Skeletal muscle tissue (tissue), 3 donors: ENCODE measurements at regions not wholly inside any gene's neighbourhood (a gene's known extent, or its start where the extent isn't known, plus 50 kb on each side); places are given as distances from the start of the nearest gene placed in this dataset.

Source experiments
- H3K27ac ChIP-seq: one replicate; pipeline ENCODE4 v1.7.0; 2013; ENCODE audit warnings: mild to moderate bottlenecking, low read depth, low read length, inconsistent platforms
- H3K27me3 ChIP-seq, 3 donors: one replicate each; pipeline ENCODE4 v1.7.0; 2013; ENCODE audit warnings: low read length in 3 of 3; ENCODE audit not compliant: control insufficient read depth in 3 of 3, insufficient read depth in 3 of 3
- H3K36me3 ChIP-seq, 3 donors: one replicate each; pipeline ENCODE4 v1.7.0; 2013; ENCODE audit warnings: low read length in 3 of 3; ENCODE audit not compliant: control insufficient read depth in 3 of 3, insufficient read depth in 3 of 3
- H3K4me1 ChIP-seq, 3 donors: one replicate each; pipeline ENCODE4 v1.7.0; 2013; ENCODE audit warnings: low read length in 3 of 3, mild to moderate bottlenecking in 3 of 3; ENCODE audit not compliant: control insufficient read depth in 3 of 3, insufficient read depth in 3 of 3
- H3K4me3 ChIP-seq, 3 donors: one replicate each; pipeline ENCODE4 v1.7.0; 2013; ENCODE audit warnings: low read length in 3 of 3
- H3K9ac ChIP-seq, 3 donors: one replicate each; pipeline ENCODE4 v1.7.0; 2013; ENCODE audit warnings: low read length in 3 of 3, mild to moderate bottlenecking in 3 of 3, moderate library complexity in 2 of 3, low read depth in 1 of 3
- H3K9me3 ChIP-seq, 3 donors: one replicate each; pipeline ENCODE4 v1.7.0; 2013; ENCODE audit warnings: low read length in 3 of 3; ENCODE audit not compliant: control insufficient read depth in 3 of 3
- donor health status: Osteomylitis.

DNA sequence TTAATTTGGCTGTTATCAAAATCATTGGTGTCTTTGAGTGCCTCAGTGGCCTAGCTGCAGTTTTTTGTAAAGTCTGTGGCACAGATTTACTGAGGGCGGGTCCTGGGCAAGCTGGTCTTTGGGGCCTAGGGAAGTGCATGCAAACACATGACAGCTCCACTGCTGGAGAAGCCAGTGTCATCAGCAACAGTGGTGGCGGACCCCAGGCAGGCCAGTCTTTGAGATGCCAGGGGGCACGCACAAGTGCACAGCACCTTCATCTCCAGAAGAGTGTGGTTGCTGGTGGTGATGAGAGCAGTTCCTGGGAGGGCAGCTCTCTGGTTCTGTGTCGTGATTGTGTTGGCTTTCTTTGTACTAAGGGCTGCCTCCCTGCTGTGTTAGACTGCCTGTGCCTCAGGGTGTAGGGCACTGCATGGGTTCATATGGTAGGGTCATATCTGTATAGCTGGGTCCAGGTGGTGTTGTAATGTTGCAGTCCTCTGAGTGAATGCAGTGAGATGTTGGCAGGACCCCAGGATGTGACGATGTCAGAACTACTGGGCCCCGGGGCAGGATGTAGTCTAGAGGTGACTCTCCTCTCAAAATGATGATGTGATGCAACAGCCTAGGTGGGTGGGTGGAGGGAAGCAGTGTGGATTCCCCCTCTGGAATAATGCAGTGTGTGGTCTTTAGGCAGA lies 646.7 kb upstream of the CDH2 start:
- Histone ChIP-seq H3K9ac (no peak overlapping the region), H3K36me3 (no peaks in the 10 kb centered on the region), H3K9me3 (no peaks in the 10 kb centered on the region), H3K27me3 (no peaks in the 10 kb centered on the region), H3K4me3 (no peak overlapping the region), H3K27ac (no peak overlapping the region), H3K4me1 (no peaks in the 10 kb centered on the region)

DNA sequence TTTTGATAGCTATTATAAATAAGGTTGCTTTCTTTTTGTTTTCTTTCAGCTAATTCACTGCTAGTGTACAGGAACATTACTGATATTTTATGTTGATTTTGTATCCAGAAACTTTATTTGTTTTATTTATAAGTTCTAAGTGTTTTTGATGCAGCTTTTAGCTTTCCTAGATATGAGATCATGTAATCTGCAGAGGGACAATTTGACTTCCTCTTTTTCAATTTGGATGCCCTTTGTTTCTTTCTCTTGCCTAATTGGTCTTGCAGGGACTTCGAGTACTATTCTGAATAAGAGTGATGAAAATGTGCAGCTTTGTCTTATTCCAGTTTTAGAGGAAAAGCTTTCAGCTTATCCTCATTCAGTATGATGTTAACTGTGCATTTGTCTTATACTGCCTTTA lies 643.4 kb upstream of the CDH2 start:
- Histone ChIP-seq H3K36me3 (no peaks in the 10 kb centered on the region), H3K27ac (no peak overlapping the region), H3K27me3 (no peaks in the 10 kb centered on the region)

DNA sequence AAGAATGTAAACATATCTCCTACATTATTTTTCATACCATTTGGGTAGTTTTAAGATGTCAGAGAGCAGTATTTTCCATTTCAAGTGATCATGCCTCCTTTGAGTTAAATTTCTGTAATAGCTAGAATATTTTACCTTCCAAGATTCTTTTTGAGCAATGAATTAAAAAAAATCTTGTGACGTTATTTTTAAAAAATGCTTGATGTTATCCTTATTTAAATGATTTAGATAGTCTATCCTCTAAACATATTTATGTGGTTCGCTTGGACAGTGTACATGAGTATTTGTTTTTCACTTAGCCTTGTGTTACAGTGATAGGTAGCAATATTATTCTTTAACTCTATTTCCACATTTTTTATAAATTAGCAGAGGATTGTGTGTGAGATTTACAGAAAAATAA lies 639.2 kb upstream of the CDH2 start:
- no peaks in the 10 kb centered on the region for H3K4me1 ChIP-seq
- no peak overlapping the region for H3K4me3 ChIP-seq
- H3K9me3 ChIP-seq: no peaks in the 10 kb centered on the region
- H3K9ac ChIP-seq: no peak overlapping the region
- H3K36me3 ChIP-seq: no peaks in the 10 kb centered on the region
- H3K27ac ChIP-seq: no peak overlapping the region
- no peaks in the 10 kb centered on the region for H3K27me3 ChIP-seq

More for the DNA sequence above, 643.4 kb upstream of the CDH2 start:
- Histone ChIP-seq H3K4me1 (no peaks in the 10 kb centered on the region), H3K9ac (no peak overlapping the region), H3K9me3 (no peaks in the 10 kb centered on the region), H3K4me3 (no peak overlapping the region)

DNA sequence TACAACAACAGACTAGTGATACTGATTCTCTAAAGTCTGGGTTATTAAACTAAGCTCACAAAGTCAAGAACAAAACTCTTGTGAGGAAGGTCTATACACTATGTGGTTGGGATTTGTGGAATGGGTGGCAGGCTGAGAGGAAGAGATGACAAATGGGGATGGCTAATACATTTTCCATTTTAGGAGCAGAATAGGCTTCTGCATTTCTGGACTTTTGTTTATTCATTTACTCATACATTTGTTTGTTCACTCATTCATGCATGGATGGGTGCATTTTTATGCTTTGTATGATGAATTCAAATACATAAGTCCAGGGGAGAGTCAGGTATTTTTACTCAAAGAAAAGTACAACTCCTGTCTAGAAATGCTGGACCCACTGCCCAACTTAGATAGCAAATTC lies 637.4 kb upstream of the CDH2 start:
- H3K9ac ChIP-seq: no peak overlapping the region
- no peaks in the 10 kb centered on the region for H3K4me1 ChIP-seq
- no peaks in the 10 kb centered on the region for H3K9me3 ChIP-seq
- no peak overlapping the region for H3K4me3 ChIP-seq
- H3K36me3 ChIP-seq: no peaks in the 10 kb centered on the region
- H3K27me3 ChIP-seq: no peaks in the 10 kb centered on the region
- no peak overlapping the region for H3K27ac ChIP-seq

DNA sequence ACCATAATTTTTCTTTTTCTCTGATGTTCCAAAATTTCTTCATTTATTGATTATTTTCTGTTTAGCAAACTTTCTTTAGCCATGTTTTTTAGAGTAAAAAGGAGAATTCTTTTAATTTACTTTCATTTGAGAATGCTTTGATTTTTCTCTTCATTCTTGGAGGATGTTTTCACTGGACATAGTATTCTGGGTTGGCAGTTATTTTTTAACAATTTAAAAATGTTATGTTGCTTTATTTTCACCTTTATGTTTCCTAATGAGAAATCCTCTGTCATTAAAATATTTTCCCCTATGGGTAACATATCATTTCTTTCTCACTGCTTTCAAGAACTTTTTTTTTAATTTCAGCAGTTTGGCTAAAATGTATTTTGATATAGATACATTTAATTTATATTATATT lies 631.4 kb upstream of the CDH2 start:
- Histone ChIP-seq H3K27ac (no peak overlapping the region), H3K4me1 (no peaks in the 10 kb centered on the region), H3K9me3 (peaks cover 0 to 2% (median 0%) of the 10 kb centered on the region in 3 donors), H3K36me3 (no peaks in the 10 kb centered on the region), H3K27me3 (no peaks in the 10 kb centered on the region), H3K4me3 (no peak overlapping the region), H3K9ac (no peak overlapping the region)

DNA sequence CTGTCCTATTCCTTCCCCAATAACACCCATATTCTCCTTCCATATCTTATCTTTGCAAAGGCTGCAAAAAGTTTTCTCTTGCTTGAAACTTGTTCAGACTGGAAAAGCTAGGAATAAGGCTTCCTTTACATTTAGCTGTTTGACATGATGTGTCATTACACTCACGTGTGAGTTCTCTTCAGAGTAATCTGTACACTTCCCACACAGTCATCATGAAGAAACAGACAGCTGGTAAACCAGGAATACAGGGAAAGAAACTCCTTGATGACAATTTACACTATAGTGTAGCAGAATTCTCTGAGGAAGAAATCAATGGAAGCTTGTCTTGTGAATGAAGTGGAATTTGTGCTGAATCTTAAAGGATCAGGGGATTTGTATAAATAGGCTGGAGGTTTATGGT lies 628.6 kb upstream of the CDH2 start:
- Histone ChIP-seq H3K36me3 (no peaks in the 10 kb centered on the region), H3K9me3 (peaks cover 0 to 2% (median 0%) of the 10 kb centered on the region in 3 donors), H3K9ac (no peak overlapping the region), H3K27me3 (no peaks in the 10 kb centered on the region), H3K27ac (no peak overlapping the region), H3K4me1 (no peaks in the 10 kb centered on the region), H3K4me3 (no peak overlapping the region)

DNA sequence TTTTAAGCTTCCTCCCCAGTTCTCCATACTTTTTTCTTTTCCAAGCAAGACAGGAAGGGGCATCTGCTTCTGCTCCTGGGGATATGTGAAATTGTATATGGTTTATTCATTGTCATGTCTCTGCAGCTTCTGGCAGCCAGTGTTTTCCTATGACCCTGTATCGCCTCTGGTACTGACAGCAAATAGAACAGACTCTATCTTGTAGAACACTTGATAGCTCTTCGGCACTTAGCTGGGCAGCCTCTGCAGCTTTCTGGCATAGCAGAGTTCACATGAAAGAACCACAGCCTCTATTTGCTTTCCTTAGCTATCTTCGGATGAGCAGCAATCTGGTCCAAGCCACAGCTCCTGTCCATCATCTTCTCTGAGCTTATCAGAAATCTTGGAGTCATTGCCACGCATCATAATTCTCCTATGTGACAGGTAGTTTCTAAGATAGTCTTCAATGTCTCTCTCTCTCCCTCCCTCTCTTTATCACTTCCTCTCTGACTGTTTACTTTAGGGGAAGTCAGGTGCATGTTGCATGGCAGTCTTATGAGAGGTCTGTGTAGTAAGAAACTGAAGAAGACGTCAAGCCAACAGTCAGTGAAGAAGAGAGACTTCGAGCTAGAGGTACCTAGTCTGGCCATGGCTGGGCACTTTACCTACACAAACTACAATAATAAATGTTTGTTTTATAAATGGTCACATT lies 627.7 kb upstream of the CDH2 start:
- Histone ChIP-seq H3K9ac (no peak overlapping the region), H3K27ac (no peak overlapping the region), H3K4me3 (no peak overlapping the region), H3K36me3 (no peaks in the 10 kb centered on the region), H3K9me3 (peaks cover 0 to 2% (median 0%) of the 10 kb centered on the region in 3 donors), H3K4me1 (no peaks in the 10 kb centered on the region), H3K27me3 (no peaks in the 10 kb centered on the region)

DNA sequence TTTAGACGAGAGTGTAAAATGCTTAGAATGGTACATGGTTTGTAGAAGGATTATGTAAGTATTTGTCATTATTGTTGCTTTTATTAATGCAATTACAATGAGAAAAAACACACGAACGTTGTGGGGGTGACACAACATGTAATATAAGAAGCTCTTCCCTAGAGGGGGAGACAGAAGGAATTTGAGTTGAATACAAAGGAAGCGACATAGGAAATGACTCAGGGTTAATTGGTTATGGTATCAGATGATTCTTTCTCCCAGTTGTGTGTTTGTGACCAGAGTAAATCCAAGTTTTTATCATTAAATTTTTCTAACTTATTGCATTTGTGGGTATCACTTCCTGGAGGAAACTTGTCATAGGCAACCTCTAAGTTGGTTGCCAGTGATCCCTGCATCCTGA lies 625.6 kb upstream of the CDH2 start:
- H3K9ac ChIP-seq: no peak overlapping the region
- no peaks in the 10 kb centered on the region for H3K27me3 ChIP-seq
- no peaks in the 10 kb centered on the region for H3K9me3 ChIP-seq
- no peak overlapping the region for H3K4me3 ChIP-seq
- no peak overlapping the region for H3K27ac ChIP-seq
- no peaks in the 10 kb centered on the region for H3K36me3 ChIP-seq
- H3K4me1 ChIP-seq: no peaks in the 10 kb centered on the region

DNA sequence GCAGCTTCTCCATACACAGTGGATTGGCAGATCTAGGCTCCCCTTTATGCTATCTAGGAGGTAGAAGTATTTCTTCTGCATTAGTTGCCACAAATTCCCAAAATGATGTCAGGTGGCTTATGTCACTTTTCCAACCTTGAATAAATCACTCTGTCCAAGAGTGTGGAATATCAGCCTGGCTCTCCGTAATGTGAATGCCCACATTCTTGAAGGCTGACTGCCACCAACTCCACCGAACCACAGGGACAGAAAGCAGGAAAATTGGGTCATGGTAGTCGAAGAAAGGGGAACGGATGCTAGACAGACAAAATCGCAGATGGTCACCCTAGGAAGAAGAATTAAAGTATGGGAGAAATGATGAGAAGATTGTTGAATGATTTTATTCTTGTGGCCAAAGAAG lies 624.9 kb upstream of the CDH2 start:
- no peak overlapping the region for H3K9ac ChIP-seq
- no peaks in the 10 kb centered on the region for H3K27me3 ChIP-seq
- H3K9me3 ChIP-seq: no peaks in the 10 kb centered on the region
- H3K27ac ChIP-seq: no peak overlapping the region
- no peaks in the 10 kb centered on the region for H3K36me3 ChIP-seq
- H3K4me3 ChIP-seq: no peak overlapping the region
- H3K4me1 ChIP-seq: no peaks in the 10 kb centered on the region

DNA sequence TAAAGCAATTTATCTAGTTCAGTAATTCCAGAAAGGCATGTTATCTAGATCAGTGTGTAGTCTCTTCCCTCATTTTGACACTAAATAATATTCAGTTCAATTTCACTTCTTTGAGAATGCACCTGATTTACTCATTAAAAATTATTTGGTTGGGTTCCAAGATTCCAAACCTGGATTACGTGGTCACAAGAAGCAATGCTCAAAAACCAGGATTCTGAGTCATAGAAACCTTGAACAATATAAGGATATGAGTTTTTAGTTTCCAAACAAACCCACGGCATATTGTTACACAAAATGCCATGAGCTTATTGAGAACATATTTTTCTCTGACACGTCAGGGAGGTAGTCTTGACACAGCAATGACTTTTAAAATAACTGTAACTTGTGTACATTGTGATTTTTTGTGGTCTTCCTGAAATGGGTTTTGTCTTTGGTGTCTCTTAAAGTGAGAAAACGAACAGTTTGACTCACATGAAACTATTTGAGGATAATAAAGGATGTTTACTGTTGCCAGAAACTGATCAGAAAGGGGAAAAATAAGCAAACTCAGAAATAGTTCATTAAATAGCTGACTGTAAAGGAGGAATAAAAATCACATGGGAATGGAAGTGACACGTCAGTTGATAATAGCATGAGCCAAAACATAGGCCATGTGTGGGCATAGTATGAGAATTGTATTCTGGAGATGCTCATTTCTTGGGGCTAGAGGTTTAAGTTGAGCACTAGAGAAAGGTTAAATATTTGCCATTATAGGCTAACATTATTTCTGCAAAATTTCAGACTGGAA lies 617.7 kb upstream of the CDH2 start:
- Histone ChIP-seq H3K9me3 (no peaks in the 10 kb centered on the region), H3K4me3 (no peak overlapping the region), H3K9ac (no peak overlapping the region), H3K27ac (peak overlapping the region; percentile 51), H3K36me3 (no peaks in the 10 kb centered on the region), H3K27me3 (no peaks in the 10 kb centered on the region), H3K4me1 (no peaks in the 10 kb centered on the region)
